ENCODE measurements at regions not wholly inside any gene's neighbourhood (a gene's known extent, or its start where the extent isn't known, plus 50 kb on each side); places are given as distances from the start of the nearest gene placed in this dataset.

DNA sequence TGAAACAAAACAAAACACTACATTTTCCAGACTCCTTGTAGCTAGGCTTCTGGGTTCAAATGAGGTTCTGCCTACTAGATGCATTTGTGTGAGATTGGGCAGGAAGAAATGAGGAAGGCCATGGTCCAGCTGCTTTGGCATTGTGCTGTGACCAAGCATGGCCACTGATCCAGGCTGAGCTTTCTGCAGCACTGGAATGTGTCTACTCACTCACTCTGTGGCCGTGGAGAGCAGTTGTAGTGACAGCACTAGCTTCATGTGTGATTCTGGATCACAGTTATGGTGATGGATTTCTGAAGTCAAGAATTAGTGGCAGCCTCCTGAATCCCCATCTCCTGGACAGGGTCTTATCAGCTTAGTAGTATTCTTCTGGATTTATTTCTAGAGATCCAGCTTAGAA, 358.9 kb downstream of the GPAT3 start:
- ChIA-PET POLR2A (ENCODE audit: low non-redundant PET) (no interaction called here), CTCF (no interaction called here)
- intact Hi-C loops (cut with micrococcal nuclease; ENCODE audit: unreplicated experiment): no loop called here
- Histone ChIP-seq H3K27ac (ENCODE audit: low read depth, low read length, poor library complexity, severe bottlenecking) (no peak overlapping the region), H3K4me1 (ENCODE audit: insufficient read depth, low read length, poor library complexity, severe bottlenecking) (no peaks in the 10 kb centered on the region), H3K4me3 (ENCODE audit: low read depth, low read length, poor library complexity, severe bottlenecking) (no peak overlapping the region), H3K27me3 (replicated peaks; ENCODE audit: insufficient read depth, low read depth, low read length, poor library complexity) (no peaks in the 10 kb centered on the region), H3K36me3 (ENCODE audit: insufficient read depth, low read length, poor library complexity, severe bottlenecking) (no peaks in the 10 kb centered on the region), H3K9me3 (ENCODE audit: low read depth, low read length, poor library complexity, severe bottlenecking) (no peaks in the 10 kb centered on the region)
- BruUV-seq (replicated peaks): no TSS peak
- no peak for DNase-seq (ENCODE audit: low spot score)
- TF ChIP-seq, protein P1, sequence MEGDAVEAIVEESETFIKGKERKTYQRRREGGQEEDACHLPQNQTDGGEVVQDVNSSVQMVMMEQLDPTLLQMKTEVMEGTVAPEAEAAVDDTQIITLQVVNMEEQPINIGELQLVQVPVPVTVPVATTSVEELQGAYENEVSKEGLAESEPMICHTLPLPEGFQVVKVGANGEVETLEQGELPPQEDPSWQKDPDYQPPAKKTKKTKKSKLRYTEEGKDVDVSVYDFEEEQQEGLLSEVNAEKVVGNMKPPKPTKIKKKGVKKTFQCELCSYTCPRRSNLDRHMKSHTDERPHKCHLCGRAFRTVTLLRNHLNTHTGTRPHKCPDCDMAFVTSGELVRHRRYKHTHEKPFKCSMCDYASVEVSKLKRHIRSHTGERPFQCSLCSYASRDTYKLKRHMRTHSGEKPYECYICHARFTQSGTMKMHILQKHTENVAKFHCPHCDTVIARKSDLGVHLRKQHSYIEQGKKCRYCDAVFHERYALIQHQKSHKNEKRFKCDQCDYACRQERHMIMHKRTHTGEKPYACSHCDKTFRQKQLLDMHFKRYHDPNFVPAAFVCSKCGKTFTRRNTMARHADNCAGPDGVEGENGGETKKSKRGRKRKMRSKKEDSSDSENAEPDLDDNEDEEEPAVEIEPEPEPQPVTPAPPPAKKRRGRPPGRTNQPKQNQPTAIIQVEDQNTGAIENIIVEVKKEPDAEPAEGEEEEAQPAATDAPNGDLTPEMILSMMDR (conservative IDR thresholded peaks at IDR 0.05; ENCODE audit: low read depth, low read length): no peak
- TF ChIP-seq EZH2 (IDR thresholded peaks at IDR 0.05; ENCODE audit: borderline replicate concordance, low read depth, low read length, poor library complexity, severe bottlenecking): no peak

DNA sequence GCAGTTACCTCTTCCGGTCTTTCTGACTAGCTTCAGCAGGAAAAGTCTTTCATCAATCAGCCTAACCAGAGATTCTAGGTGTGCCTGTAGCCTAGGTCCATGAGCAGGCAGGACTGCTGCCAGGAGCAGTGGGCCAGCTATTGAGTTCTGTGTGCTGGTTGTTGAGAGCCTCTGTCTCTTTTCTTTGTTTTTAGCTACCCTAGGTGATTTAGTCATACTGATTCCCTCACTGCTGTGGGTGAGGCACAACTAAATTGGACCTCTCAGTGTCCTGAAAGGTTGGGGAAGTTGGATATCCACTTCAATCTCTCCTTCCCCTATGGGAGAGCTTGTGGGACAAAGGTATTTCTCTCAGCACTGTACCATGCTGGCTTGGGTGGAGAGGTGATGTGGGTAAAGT, 354.9 kb downstream of the GPAT3 start:
- CTCF ChIA-PET: no interaction called here
- no peak for DNase-seq (ENCODE audit: low spot score)
- no peak overlapping the region for H3K4me3 ChIP-seq (ENCODE audit: low read depth, low read length, poor library complexity, severe bottlenecking)
- TF ChIP-seq, protein P1 (conservative IDR thresholded peaks at IDR 0.05; ENCODE audit: low read depth, low read length): no peak
- no peak for TF ChIP-seq EZH2 (IDR thresholded peaks at IDR 0.05; ENCODE audit: borderline replicate concordance, low read depth, low read length, poor library complexity, severe bottlenecking)
- no TSS peak for BruUV-seq (replicated peaks)
- intact Hi-C loops (cut with micrococcal nuclease; ENCODE audit: unreplicated experiment): no loop called here
- POLR2A ChIA-PET (ENCODE audit: low non-redundant PET): no interaction called here
- H3K4me1 ChIP-seq (ENCODE audit: insufficient read depth, low read length, poor library complexity, severe bottlenecking): no peaks in the 10 kb centered on the region
- no peak overlapping the region for H3K27ac ChIP-seq (ENCODE audit: low read depth, low read length, poor library complexity, severe bottlenecking)
- no peaks in the 10 kb centered on the region for H3K36me3 ChIP-seq (ENCODE audit: insufficient read depth, low read length, poor library complexity, severe bottlenecking)
- no peaks in the 10 kb centered on the region for H3K9me3 ChIP-seq (ENCODE audit: low read depth, low read length, poor library complexity, severe bottlenecking)
- no peaks in the 10 kb centered on the region for H3K27me3 ChIP-seq (replicated peaks; ENCODE audit: insufficient read depth, low read depth, low read length, poor library complexity)

DNA sequence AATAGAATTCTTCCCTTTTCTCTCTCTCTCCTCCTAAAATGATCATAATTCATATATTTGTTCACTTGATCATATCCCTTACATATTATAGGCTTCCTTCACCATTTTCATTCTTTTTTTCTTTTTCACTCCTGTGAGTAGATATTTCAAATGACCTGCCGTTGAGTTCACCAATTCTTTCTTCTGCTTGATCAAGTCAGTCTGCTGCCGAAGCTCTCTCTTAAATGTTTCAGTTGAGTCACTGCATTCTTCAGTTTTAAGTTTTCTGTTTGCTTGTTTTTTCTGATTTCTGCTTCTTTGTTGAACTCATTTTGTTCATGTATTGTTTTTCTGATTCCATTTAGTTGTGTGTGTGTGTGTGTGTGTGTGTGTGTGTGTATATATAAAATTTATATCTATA, 354.3 kb downstream of the GPAT3 start:
- no peaks in the 10 kb centered on the region for H3K4me1 ChIP-seq (ENCODE audit: insufficient read depth, low read length, poor library complexity, severe bottlenecking)
- H3K36me3 ChIP-seq (ENCODE audit: insufficient read depth, low read length, poor library complexity, severe bottlenecking): no peaks in the 10 kb centered on the region
- no peak overlapping the region for H3K4me3 ChIP-seq (ENCODE audit: low read depth, low read length, poor library complexity, severe bottlenecking)
- no peaks in the 10 kb centered on the region for H3K27me3 ChIP-seq (replicated peaks; ENCODE audit: insufficient read depth, low read depth, low read length, poor library complexity)
- ChIA-PET CTCF (no interaction called here), POLR2A (ENCODE audit: low non-redundant PET) (no interaction called here)
- TF ChIP-seq EZH2 (IDR thresholded peaks at IDR 0.05; ENCODE audit: borderline replicate concordance, low read depth, low read length, poor library complexity, severe bottlenecking): no peak
- TF ChIP-seq, protein P1 (conservative IDR thresholded peaks at IDR 0.05; ENCODE audit: low read depth, low read length): no peak
- DNase-seq (ENCODE audit: low spot score): no peak
- intact Hi-C loops (cut with micrococcal nuclease; ENCODE audit: unreplicated experiment): no loop called here
- no peak overlapping the region for H3K27ac ChIP-seq (ENCODE audit: low read depth, low read length, poor library complexity, severe bottlenecking)
- BruUV-seq (replicated peaks): no TSS peak
- no peaks in the 10 kb centered on the region for H3K9me3 ChIP-seq (ENCODE audit: low read depth, low read length, poor library complexity, severe bottlenecking)
